ENCODE measurements at regions not wholly inside any gene's neighbourhood (a gene's known extent, or its start where the extent isn't known, plus 50 kb on each side); places are given as distances from the start of the nearest gene placed in this dataset.

DNA sequence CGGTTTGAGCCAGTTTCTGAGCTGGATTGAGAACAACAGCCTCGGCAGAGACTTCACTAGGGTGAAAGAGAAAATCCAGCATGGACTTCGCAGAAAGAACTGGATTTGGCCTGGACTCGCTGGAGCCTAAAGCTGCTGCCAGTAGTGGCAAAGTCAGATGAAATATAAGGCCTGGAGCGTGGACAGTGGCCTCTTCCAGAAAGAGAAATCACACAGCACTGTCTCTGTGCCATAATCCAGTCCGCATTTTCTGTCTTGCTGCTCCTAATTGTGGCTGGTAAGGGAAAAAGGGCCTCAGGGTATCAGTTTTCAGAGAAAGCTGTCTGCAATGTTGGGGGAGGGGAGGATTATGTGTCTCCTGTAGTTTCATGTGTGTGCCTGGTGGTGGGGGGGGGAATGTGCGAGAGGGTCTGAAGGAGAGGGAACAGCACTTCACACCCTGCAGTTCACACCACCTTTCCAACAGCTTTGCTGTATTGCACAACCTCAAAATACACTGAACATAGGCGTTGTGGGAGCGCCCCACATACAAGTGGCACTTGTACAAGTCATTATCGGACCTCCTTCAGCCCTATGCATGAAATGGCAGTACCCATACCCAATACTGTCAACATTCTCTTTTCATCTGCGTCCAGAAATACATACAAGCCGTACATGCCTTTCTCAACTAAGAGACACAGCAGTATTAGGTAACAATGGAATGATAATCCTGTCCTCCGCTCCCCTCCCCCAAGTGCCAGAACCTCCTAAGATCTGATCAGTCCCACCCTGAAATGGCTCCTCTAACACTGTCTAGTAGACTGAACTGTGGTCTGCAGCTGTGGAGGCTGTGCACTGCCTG is 107.5 kb upstream of the ATF7IP start:
- H3K4me3 ChIP-seq (ENCODE audit: low read depth, low read length) = no peak overlapping the region
- peak; percentile 83 for DNase-seq (ENCODE audit: low read depth)
- TF ChIP-seq, protein P1, sequence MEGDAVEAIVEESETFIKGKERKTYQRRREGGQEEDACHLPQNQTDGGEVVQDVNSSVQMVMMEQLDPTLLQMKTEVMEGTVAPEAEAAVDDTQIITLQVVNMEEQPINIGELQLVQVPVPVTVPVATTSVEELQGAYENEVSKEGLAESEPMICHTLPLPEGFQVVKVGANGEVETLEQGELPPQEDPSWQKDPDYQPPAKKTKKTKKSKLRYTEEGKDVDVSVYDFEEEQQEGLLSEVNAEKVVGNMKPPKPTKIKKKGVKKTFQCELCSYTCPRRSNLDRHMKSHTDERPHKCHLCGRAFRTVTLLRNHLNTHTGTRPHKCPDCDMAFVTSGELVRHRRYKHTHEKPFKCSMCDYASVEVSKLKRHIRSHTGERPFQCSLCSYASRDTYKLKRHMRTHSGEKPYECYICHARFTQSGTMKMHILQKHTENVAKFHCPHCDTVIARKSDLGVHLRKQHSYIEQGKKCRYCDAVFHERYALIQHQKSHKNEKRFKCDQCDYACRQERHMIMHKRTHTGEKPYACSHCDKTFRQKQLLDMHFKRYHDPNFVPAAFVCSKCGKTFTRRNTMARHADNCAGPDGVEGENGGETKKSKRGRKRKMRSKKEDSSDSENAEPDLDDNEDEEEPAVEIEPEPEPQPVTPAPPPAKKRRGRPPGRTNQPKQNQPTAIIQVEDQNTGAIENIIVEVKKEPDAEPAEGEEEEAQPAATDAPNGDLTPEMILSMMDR (IDR thresholded peaks at IDR 0.05; ENCODE audit: low read depth, low read length, missing control alignments) = no peak

DNA sequence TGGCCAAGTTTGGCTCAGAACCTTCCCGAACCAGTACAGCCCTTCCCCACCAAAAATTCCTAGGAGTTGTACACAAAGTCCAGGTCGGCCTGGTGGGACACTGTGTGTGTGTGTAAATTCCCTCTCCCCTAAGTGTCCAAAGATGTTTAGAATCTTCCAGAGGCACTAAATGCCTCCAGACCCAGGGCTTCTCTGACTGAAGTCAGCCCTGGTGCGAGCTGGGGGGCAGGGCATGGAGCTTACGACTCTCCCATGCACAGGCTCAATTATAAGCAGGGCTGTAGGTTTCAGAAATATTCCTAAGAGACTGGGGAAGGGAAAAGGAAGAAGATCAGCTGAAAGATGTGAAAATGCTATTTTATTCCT is 106.9 kb upstream of the ATF7IP start:
- no peak overlapping the region for H3K4me3 ChIP-seq (ENCODE audit: low read depth, low read length)
- TF ChIP-seq, protein P1 (IDR thresholded peaks at IDR 0.05; ENCODE audit: low read depth, low read length, missing control alignments) = no peak
- DNase-seq (ENCODE audit: low read depth) = no peak

DNA sequence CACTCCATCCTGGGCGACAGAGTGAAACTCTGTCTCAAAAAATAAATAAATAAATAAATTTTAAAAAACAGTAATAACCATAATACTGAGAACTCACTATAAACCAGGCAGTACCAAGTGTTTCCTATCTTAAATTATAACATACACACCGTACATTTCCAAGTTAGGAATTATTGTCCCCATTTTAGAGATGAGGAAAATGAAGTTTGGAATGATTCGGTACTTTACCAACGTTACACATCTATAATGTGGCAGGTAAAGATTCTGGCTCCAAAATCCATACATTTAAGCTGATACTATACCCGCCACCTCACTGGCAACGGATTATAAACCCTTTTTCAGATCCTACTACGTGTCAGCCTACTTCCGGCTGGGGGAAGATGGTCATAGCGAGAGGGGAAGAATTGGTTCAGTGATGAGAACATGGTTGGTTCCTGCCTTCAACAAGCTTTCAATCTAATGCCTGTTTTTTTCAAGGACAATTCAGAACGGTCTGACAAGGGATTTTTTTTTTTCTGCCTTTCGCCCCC is 105.9 kb upstream of the ATF7IP start:
- TF ChIP-seq, protein P1 (IDR thresholded peaks at IDR 0.05; ENCODE audit: low read depth, low read length, missing control alignments) = no peak
- no peak overlapping the region for H3K4me3 ChIP-seq (ENCODE audit: low read depth, low read length)
- no peak for DNase-seq (ENCODE audit: low read depth)

DNA sequence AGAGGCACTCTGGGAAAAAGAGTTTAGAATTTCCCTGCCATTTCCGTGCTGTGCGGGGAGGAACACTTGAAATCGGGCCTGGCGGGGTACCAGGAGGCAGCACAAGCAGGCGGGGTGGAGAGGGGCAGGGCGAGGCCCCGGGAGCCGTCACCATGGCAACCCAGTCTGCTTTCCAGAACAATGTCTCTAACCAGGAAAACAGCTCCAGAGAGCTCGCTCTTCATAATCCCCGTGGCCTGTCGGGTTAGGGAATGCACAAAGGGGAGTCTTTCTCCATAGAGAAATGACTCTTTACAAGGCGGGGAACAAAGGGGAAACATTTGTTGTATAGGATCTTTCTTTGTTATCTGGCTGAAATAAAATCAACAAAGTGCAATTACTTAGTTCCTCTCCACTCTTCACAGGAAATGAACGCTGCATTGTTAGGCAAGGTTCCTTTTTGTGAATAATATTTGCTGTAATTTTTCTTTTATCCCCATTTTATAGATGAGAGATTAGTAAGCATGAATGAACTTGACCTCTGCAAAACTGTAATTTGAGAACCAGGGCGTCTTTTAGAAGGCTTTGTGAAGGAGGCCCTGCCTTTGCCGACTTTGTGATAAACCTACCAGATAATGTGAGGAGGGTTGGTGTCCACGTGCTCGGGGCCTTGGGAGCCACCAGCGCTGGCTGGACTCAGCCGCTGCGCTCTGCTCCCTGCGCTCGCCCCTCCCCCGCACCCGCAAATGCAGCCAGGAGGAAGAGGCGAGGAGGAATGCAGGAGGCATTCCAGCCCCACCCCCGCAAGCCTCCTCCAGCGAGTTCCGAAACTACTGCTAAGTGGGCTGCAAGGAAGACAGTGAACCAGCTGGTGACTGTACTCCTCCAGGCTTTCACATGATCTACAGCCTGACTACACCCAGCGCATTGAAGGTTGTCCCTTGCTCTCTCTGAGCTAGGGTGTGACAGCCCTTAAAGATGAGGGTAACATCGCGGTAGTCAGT is 105.2 kb upstream of the ATF7IP start:
- DNase-seq (ENCODE audit: low read depth) = no peak
- no peak overlapping the region for H3K4me3 ChIP-seq (ENCODE audit: low read depth, low read length)
- TF ChIP-seq, protein P1 (IDR thresholded peaks at IDR 0.05; ENCODE audit: low read depth, low read length, missing control alignments) = no peak

DNA sequence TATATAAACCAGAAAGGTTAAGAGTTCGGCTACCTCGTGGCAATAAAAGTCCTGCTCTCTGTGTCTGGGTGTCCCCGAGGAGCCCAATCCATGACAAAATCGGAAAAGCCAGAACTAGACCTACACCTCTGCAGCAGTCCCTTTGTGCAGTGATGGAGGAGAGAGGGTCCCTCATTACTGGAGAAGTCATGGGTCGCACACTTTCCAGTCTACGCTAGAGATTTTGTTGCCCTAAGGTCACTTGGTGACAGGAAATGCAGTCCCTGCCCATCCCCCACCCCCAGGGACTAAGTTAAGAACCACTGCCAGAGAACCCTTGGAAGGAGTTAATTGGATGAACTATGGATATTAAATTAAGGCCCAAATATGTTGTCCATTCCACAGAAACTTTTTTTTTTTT is 104.4 kb upstream of the ATF7IP start:
- TF ChIP-seq, protein P1 (IDR thresholded peaks at IDR 0.05; ENCODE audit: low read depth, low read length, missing control alignments) = no peak
- no peak for DNase-seq (ENCODE audit: low read depth)

DNA sequence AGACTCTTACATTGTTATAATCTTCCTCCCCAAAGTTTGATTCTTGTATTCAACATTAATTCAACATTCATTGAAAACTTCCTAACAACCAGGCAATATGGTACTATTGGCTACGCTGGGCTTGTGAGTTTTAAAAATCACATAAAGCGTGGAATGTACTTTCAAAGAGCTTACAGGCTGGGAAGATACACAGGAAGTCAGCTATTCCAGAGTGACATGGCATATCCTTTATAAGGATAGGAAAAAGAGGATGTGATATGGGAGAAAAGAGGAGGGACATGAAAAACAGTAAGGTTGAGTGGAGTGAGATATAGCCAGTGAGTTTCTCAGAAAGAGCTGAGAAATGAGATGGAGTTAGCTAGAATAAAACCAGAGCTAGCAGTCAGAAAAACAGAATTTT is 103.6 kb upstream of the ATF7IP start:
- no peak for DNase-seq (ENCODE audit: low read depth)
- TF ChIP-seq, protein P1 (IDR thresholded peaks at IDR 0.05; ENCODE audit: low read depth, low read length, missing control alignments) = no peak

More for the DNA sequence above, 104.4 kb upstream of the ATF7IP start:
- H3K4me3 ChIP-seq (ENCODE audit: low read depth, low read length) = no peak overlapping the region

More for the DNA sequence above, 103.6 kb upstream of the ATF7IP start:
- no peak overlapping the region for H3K4me3 ChIP-seq (ENCODE audit: low read depth, low read length)

All from GM12864 (cell line).